OCI-LY3 (cell line): ENCODE measurements at regions not wholly inside any gene's neighbourhood (a gene's known extent, or its start where the extent isn't known, plus 50 kb on each side); places are given as distances from the start of the nearest gene placed in this dataset.

Experiments
- H2AFZ ChIP-seq: fragments of 200-600, 300-600 bp; shearing (Covaris generic); 2 replicates; pipeline ENCODE4 v1.6.0; 2014; ENCODE audit warnings: antibody characterized with exemption, low read depth, low read length
- H3K27ac ChIP-seq: fragments of 200-600, 300-600 bp; sonication (generic); 2 replicates; pipeline ENCODE4 v1.5.1; 2014; ENCODE audit warnings: mild to moderate bottlenecking, low read length, moderate library complexity, mixed read lengths
- H3K27me3 ChIP-seq: fragments of 200-600, 300-600 bp; sonication (generic); 2 replicates; pipeline ENCODE4 v1.6.1; 2014; ENCODE audit warnings: low read depth, low read length, mixed read lengths
- H3K36me3 ChIP-seq: fragments of 200-600, 300-600 bp; sonication (generic); replicated peaks from 2 replicates; pipeline ENCODE3; 2014; ENCODE audit warnings: low read depth, low read length, mixed read lengths
- H3K4me1 ChIP-seq: fragments of 300-600, 200-600 bp; sonication (generic); 2 replicates; pipeline ENCODE4 v1.6.1; 2014; ENCODE audit warnings: low read length, mixed read lengths
- H3K4me2 ChIP-seq: fragments of 200-600, 300-600 bp; sonication (generic); 2 replicates; pipeline ENCODE4 v1.6.1; 2014; ENCODE audit warnings: low read length, mixed read lengths
- H3K4me3 ChIP-seq: fragments of 300-600, 200-600 bp; sonication (generic); 2 replicates; pipeline ENCODE4 v1.5.1; 2014; ENCODE audit warnings: antibody characterized with exemption, mild to moderate bottlenecking, low read length, moderate library complexity
- H3K79me2 ChIP-seq: fragments of 300-600, 200-600 bp; shearing (Covaris generic); 2 replicates; pipeline ENCODE4 v1.6.1; 2014; ENCODE audit warnings: mild to moderate bottlenecking, low read length, mixed read lengths
- H3K9ac ChIP-seq: fragments of 300-600, 200-600 bp; shearing (Covaris generic); 2 replicates; pipeline ENCODE4 v1.6.0; 2014; ENCODE audit warnings: mild to moderate bottlenecking, low read length, moderate library complexity
- H3K9me3 ChIP-seq: fragments of 200-600, 300-600 bp; shearing (Covaris generic); 2 replicates; pipeline ENCODE4 v1.6.1; 2014; ENCODE audit warnings: low read length, mixed read lengths; ENCODE audit not compliant: insufficient read depth
- H4K20me1 ChIP-seq: fragments of 200-600, 300-600 bp; sonication (generic); 2 replicates; pipeline ENCODE4 v1.6.1; 2016; ENCODE audit warnings: low read length, mixed read lengths; ENCODE audit not compliant: insufficient read depth
- CTCF ChIP-seq: fragments of 200-600, 300-600 bp; sonication (generic); IDR thresholded peaks from 2 replicates; pipeline ENCODE4 v1.5.1; 2014; ENCODE audit warnings: antibody characterized with exemption, low read length, low read depth
- EZH2phosphoT487 ChIP-seq: fragments of 200-600 bp; shearing (Covaris generic); IDR thresholded peaks from 2 replicates; pipeline ENCODE4 v1.6.1; 2018; ENCODE audit warnings: antibody characterized with exemption, mixed run types, low read depth

GRCh38 chr9:135249711-135250110 lies 162.2 kb downstream of the OLFM1 start:
- TF ChIP-seq CTCF (no peak), EZH2phosphoT487 (no peak)
- Histone ChIP-seq H2AFZ (no peak overlapping the region), H3K9me3 (no peaks in the 10 kb centered on the region), H3K4me1 (no peaks in the 10 kb centered on the region), H3K9ac (no peak overlapping the region), H3K27me3 (no peaks in the 10 kb centered on the region), H3K4me3 (no peak overlapping the region), H3K4me2 (no peak overlapping the region), H3K27ac (no peak overlapping the region), H3K36me3 (no peaks in the 10 kb centered on the region), H3K79me2 (no peaks in the 10 kb centered on the region), H4K20me1 (no peaks in the 10 kb centered on the region; the same call in 1 of the 2 replicates)

GRCh38 chr9:135251331-135251761 lies 163.9 kb downstream of the OLFM1 start:
- no peak overlapping the region for H2AFZ ChIP-seq
- H3K4me2 ChIP-seq = no peak overlapping the region
- no peaks in the 10 kb centered on the region for H3K27me3 ChIP-seq
- no peak overlapping the region for H3K4me3 ChIP-seq
- H3K36me3 ChIP-seq = no peaks in the 10 kb centered on the region
- H3K4me1 ChIP-seq = no peaks in the 10 kb centered on the region
- H3K79me2 ChIP-seq = no peaks in the 10 kb centered on the region
- H4K20me1 ChIP-seq = no peaks in the 10 kb centered on the region
- no peak overlapping the region for H3K27ac ChIP-seq
- no peak overlapping the region for H3K9ac ChIP-seq
- TF ChIP-seq CTCF = no peak
- TF ChIP-seq EZH2phosphoT487 = no peak
- no peaks in the 10 kb centered on the region for H3K9me3 ChIP-seq

- H3K27ac ChIP-seq = no peak overlapping the region
- no peak overlapping the region for H2AFZ ChIP-seq
- H3K4me3 ChIP-seq = no peak overlapping the region
- TF ChIP-seq EZH2phosphoT487 (no peak), CTCF (no peak)
- H3K9me3 ChIP-seq = no peaks in the 10 kb centered on the region
- no peak overlapping the region for H3K9ac ChIP-seq
- H4K20me1 ChIP-seq = no peaks in the 10 kb centered on the region
- no peaks in the 10 kb centered on the region for H3K36me3 ChIP-seq
- no peak overlapping the region for H3K4me2 ChIP-seq
- no peaks in the 10 kb centered on the region for H3K27me3 ChIP-seq
- H3K4me1 ChIP-seq = no peaks in the 10 kb centered on the region
- no peaks in the 10 kb centered on the region for H3K79me2 ChIP-seq
Observed at GRCh38 chr9:135251996-135252760, 164.7 kb downstream of the OLFM1 start.

GRCh38 chr9:135252980-135253304 lies 165.5 kb downstream of the OLFM1 start:
- Histone ChIP-seq H3K27ac (no peak overlapping the region), H3K27me3 (no peaks in the 10 kb centered on the region), H3K4me1 (no peaks in the 10 kb centered on the region), H4K20me1 (no peaks in the 10 kb centered on the region), H3K4me2 (no peak overlapping the region), H3K36me3 (no peaks in the 10 kb centered on the region), H3K4me3 (no peak overlapping the region), H2AFZ (no peak overlapping the region), H3K9me3 (no peaks in the 10 kb centered on the region), H3K9ac (no peak overlapping the region), H3K79me2 (no peaks in the 10 kb centered on the region)
- TF ChIP-seq EZH2phosphoT487 (no peak), CTCF (no peak)
